Hepatocyte (in vitro differentiated cells): ENCODE measurements at regions not wholly inside any gene's neighbourhood (a gene's known extent, or its start where the extent isn't known, plus 50 kb on each side); places are given as distances from the start of the nearest gene placed in this dataset.

Source experiments
- DNase-seq: peaks from one replicate; pipeline ENCODE4 v3.0.0-alpha.2; 2016; ENCODE audit warnings: low spot score
- H2AFZ ChIP-seq: fragments of 200-600 bp; sonication (generic); 2 replicates; pipeline ENCODE4 v1.6.0; 2016; ENCODE audit warnings: antibody characterized with exemption, mild to moderate bottlenecking
- H3K27ac ChIP-seq: fragments of 200-600 bp; sonication (generic); 2 replicates; pipeline ENCODE4 v1.5.1; 2016; ENCODE audit warnings: mild to moderate bottlenecking
- H3K27me3 ChIP-seq: fragments of 200-600 bp; sonication (generic); 2 replicates; pipeline ENCODE4 v1.6.1; 2016
- H3K36me3 ChIP-seq: fragments of 200-600 bp; sonication (generic); replicated peaks from 2 replicates; pipeline ENCODE4 v1.5.1; 2016; ENCODE audit warnings: low read depth; ENCODE audit not compliant: insufficient read depth
- H3K4me1 ChIP-seq: fragments of 200-600 bp; sonication (generic); 2 replicates; pipeline ENCODE4 v1.5.1; 2016; ENCODE audit warnings: mild to moderate bottlenecking, moderate library complexity; ENCODE audit not compliant: insufficient read depth
- H3K4me2 ChIP-seq: fragments of 200-600 bp; sonication (generic); 2 replicates; pipeline ENCODE4 v1.6.0; 2016
- H3K4me3 ChIP-seq: fragments of 200-600 bp; sonication (generic); 2 replicates; pipeline ENCODE4 v1.5.1; 2016; ENCODE audit warnings: mild to moderate bottlenecking
- H3K79me2 ChIP-seq: fragments of 200-600 bp; sonication (generic); 2 replicates; pipeline ENCODE4 v1.6.0; 2017; ENCODE audit warnings: mild to moderate bottlenecking
- H3K9me2 ChIP-seq: fragments of 200-600 bp; sonication (generic); replicated peaks from 2 replicates; pipeline ENCODE4 v1.6.0; 2017; ENCODE audit warnings: mild to moderate bottlenecking; ENCODE audit not compliant: insufficient read depth
- H3K9me3 ChIP-seq: fragments of 200-600 bp; sonication (generic); 2 replicates; pipeline ENCODE4 v1.5.1; 2016; ENCODE audit warnings: low read depth, mild to moderate bottlenecking
- H4K20me1 ChIP-seq: fragments of 200-600 bp; sonication (generic); 2 replicates; pipeline ENCODE4 v1.6.0; 2016; ENCODE audit warnings: mild to moderate bottlenecking; ENCODE audit not compliant: insufficient read depth, poor library complexity, severe bottlenecking
- EZH2 ChIP-seq: fragments of 200-600 bp; sonication (generic); IDR thresholded peaks from 2 replicates; pipeline ENCODE4 v1.6.1; 2016; ENCODE audit warnings: antibody characterized with exemption, mild to moderate bottlenecking, borderline replicate concordance
- EZH2phosphoT487 ChIP-seq: fragments of 200-600 bp; sonication (generic); IDR thresholded peaks from one replicate; pipeline ENCODE4 v1.6.1; 2018; ENCODE audit warnings: antibody characterized with exemption, mild to moderate bottlenecking, low read depth, moderate library complexity; ENCODE audit not compliant: unreplicated experiment, severe bottlenecking
- WGBS: methylation state at CpG from one replicate; pipeline ENCODE4 v1.1.6; 2016; ENCODE audit warnings: low lambda C conversion rate; ENCODE audit errors: missing lambda C conversion rate; 5-methylcytosine and 5-hydroxymethylcytosine counted together
- TF ChIP-seq, protein P1 (sequence below): fragments of 200-600 bp; sonication (generic); IDR thresholded peaks from 2 replicates; pipeline ENCODE4 v1.5.1; 2016; ENCODE audit warnings: antibody characterized with exemption, mild to moderate bottlenecking; ENCODE audit not compliant: poor library complexity

DNA sequence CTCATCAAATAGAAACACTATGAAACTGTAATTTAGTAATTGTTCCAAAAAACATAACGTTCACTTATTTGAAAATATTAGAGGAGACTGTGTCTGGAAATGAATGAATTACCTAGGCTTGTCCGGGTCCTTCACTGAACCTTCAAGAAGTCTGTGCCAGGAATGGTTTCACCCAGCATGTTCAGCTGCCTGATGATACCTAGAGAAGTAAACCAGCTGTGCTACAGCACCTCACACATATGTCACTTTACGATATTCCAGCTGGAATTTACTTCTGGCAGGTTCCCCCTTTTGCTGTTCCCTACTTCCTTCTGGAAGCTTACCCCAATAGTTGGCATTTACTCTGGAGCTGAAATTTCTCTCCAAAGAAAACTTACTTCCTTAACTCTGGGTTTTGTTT lies 906.5 kb downstream of the FAT4 start:
- no peaks in the 10 kb centered on the region for H3K36me3 ChIP-seq
- DNase-seq: no peak
- H3K79me2 ChIP-seq: no peaks in the 10 kb centered on the region
- H3K27me3 ChIP-seq: no peaks in the 10 kb centered on the region
- no peak overlapping the region for H3K4me2 ChIP-seq
- TF ChIP-seq EZH2 (no peak), EZH2phosphoT487 (no peak)
- TF ChIP-seq, protein P1, sequence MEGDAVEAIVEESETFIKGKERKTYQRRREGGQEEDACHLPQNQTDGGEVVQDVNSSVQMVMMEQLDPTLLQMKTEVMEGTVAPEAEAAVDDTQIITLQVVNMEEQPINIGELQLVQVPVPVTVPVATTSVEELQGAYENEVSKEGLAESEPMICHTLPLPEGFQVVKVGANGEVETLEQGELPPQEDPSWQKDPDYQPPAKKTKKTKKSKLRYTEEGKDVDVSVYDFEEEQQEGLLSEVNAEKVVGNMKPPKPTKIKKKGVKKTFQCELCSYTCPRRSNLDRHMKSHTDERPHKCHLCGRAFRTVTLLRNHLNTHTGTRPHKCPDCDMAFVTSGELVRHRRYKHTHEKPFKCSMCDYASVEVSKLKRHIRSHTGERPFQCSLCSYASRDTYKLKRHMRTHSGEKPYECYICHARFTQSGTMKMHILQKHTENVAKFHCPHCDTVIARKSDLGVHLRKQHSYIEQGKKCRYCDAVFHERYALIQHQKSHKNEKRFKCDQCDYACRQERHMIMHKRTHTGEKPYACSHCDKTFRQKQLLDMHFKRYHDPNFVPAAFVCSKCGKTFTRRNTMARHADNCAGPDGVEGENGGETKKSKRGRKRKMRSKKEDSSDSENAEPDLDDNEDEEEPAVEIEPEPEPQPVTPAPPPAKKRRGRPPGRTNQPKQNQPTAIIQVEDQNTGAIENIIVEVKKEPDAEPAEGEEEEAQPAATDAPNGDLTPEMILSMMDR: no peak
- no peaks in the 10 kb centered on the region for H3K9me2 ChIP-seq
- H3K27ac ChIP-seq: no peak overlapping the region
- no peaks in the 10 kb centered on the region for H3K4me1 ChIP-seq
- no peaks in the 10 kb centered on the region for H4K20me1 ChIP-seq
- no peaks in the 10 kb centered on the region for H3K9me3 ChIP-seq
- H2AFZ ChIP-seq: no peak overlapping the region
- WGBS: 82% methylated on average over 3 of the region's 3 CpGs
- no peak overlapping the region for H3K4me3 ChIP-seq

DNA sequence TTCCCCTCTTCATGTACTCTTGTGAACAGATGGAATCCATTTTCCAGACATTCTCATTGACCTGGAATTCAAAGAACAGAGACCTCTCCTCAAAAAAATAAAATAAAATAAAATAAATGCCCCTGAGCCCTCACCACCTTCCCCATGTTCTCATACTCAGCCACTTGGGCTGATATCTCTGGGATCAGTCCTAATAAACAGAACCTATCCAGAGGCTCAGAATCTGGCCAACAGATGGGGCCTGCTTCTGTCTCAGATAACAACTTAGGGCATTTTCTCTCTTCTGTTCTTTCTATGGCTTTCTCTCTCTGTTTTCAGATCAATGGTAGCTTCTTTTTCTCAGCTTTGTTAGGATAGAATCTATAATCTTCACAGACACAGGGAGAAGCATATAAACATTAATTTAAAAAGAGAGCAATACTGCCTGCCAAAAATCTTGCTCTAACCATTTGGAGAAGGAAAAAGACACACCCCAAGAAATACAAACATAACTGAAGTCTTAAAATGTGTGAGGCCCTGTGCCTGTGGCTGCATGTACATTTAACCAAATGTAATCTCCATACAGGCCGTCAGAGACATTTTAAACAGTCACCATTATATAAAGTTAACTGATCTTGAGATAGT lies 907.1 kb downstream of the FAT4 start:
- Histone ChIP-seq H3K27ac (peak overlapping the region; percentile 35), H3K79me2 (no peaks in the 10 kb centered on the region), H3K27me3 (no peaks in the 10 kb centered on the region), H2AFZ (no peak overlapping the region), H3K9me3 (no peaks in the 10 kb centered on the region), H4K20me1 (no peaks in the 10 kb centered on the region), H3K36me3 (no peaks in the 10 kb centered on the region), H3K9me2 (no peaks in the 10 kb centered on the region), H3K4me2 (no peak overlapping the region), H3K4me3 (no peak overlapping the region), H3K4me1 (no peaks in the 10 kb centered on the region)
- TF ChIP-seq EZH2 (no peak), EZH2phosphoT487 (no peak)
- TF ChIP-seq, protein P1: no peak
- 42% methylated on average over 1 of the region's 1 CpG for WGBS
- no peak for DNase-seq

DNA sequence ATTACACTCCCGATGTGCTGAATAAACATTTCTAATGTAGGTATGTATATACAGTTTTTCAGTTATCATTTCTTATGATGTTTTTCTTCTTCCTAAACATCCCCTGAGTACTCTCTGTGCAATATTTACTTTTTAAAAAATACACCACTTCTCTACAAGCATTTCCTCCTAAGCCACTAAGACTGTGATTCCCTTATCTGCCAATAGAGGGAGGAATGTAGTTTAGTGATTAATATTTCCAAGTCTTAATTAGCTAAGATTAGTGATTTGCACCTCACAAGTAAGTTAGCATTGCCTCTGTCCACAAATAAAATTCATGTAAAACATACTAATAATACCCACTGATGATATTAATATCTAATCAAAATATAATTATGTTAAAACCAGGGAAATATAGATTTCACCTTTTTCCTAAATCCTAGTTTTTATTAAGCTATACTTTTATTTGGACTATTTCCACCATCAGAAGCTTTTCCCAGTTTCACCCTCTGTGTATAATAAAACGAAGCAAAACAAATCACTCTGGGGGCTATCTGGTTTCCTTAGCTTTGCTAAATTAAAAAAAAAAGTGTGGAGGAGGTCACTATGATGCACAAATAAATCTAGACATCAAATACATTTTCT lies 909.1 kb downstream of the FAT4 start:
- TF ChIP-seq, protein P1: peak; percentile 49
- no peak for TF ChIP-seq EZH2
- no peak for TF ChIP-seq EZH2phosphoT487
- H3K79me2 ChIP-seq: no peaks in the 10 kb centered on the region
- no peak overlapping the region for H2AFZ ChIP-seq
- H4K20me1 ChIP-seq: no peaks in the 10 kb centered on the region
- no peaks in the 10 kb centered on the region for H3K36me3 ChIP-seq
- H3K27ac ChIP-seq: no peak overlapping the region
- WGBS: 63% methylated on average over 2 of the region's 2 CpGs
- H3K9me3 ChIP-seq: no peaks in the 10 kb centered on the region
- peak; percentile 14 for DNase-seq
- no peak overlapping the region for H3K4me3 ChIP-seq
- no peak overlapping the region for H3K4me2 ChIP-seq
- no peaks in the 10 kb centered on the region for H3K27me3 ChIP-seq
- H3K4me1 ChIP-seq: no peaks in the 10 kb centered on the region
- H3K9me2 ChIP-seq: no peaks in the 10 kb centered on the region
